GM12878 (cell line): ENCODE measurements at regions not wholly inside any gene's neighbourhood (a gene's known extent, or its start where the extent isn't known, plus 50 kb on each side); places are given as distances from the start of the nearest gene placed in this dataset.

Experiments used
- ATAC-seq: fragments of 200-7000 bp; cut with Tn5 transposase; 3 replicates; pipeline ENCODE4 v1.9.1; 2020; ENCODE audit warnings: mild to moderate bottlenecking, moderate library complexity
- BruUV-seq: library from RNA; stranded (reverse); fragments of 400-500 nt; replicated peaks from 2 replicates; lab custom pipeline; 2021; lab: Mats Ljungman, UMichigan
- CTCF ChIA-PET: fragments of 300-600 bp; sonication (Branson Sonifier 250); formaldehyde crosslinking; extraction: SDS; loops from one replicate; lab custom pipeline; 2021; ENCODE audit warnings: inconsistent platforms; lab: Yijun Ruan, JAX
- POLR2A ChIA-PET: fragments of 350-600 bp; formaldehyde crosslinking; extraction: SDS; loops from one replicate; lab custom pipeline; 2021; ENCODE audit warnings: inconsistent platforms; lab: Charles Lee
- RAD21 ChIA-PET: fragments of 300-600 bp; sonication (Branson Sonifier 250); formaldehyde crosslinking; loops from one replicate; lab custom pipeline; 2023; ENCODE audit warnings: antibody characterized with exemption; ENCODE audit not compliant: unreplicated experiment; lab: Charles Lee
- SMC1A ChIA-PET: fragments of 300-600 bp; sonication (Branson Sonifier 250); formaldehyde crosslinking; loops from one replicate; lab custom pipeline; 2023; ENCODE audit not compliant: unreplicated experiment, uncharacterized antibody; lab: Charles Lee
- DNase-seq: peaks from one replicate; pipeline ENCODE4 v3.0.0-alpha.2; 2011; ENCODE audit warnings: low read depth, low spot score
- FAIRE-seq: peaks from 3 replicates; lab custom pipeline; 2011; peaks lifted over from hg19 to GRCh38; lab: Jason Lieb, UNC
- H2AFZ ChIP-seq: 2 replicates; pipeline ENCODE4 v1.6.0; 2011; ENCODE audit warnings: low read depth, low read length, control low read depth; ENCODE audit not compliant: control insufficient read depth
- H3K27ac ChIP-seq: 2 replicates; pipeline ENCODE4 v1.5.1; 2011; ENCODE audit warnings: control low read depth; ENCODE audit not compliant: control insufficient read depth, insufficient read depth
- H3K27me3 ChIP-seq, 2 experiments: replicated peaks in 1 of 2; 2 replicates each; pipeline versions ENCODE4 v1.6.0 to v1.6.1; 2011; ENCODE audit warnings: low read length in 1 of 2; ENCODE audit not compliant: control insufficient read depth in 2 of 2, insufficient read depth in 2 of 2
- H3K36me3 ChIP-seq, 2 experiments: 2 replicates each; pipeline ENCODE4 v1.5.1; 2011; ENCODE audit warnings: low read length in 1 of 2; ENCODE audit not compliant: control insufficient read depth in 2 of 2, insufficient read depth in 2 of 2
- H3K4me1 ChIP-seq: 2 replicates; pipeline ENCODE4 v1.6.1; 2011; ENCODE audit warnings: mild to moderate bottlenecking, low read length, moderate library complexity, mixed read lengths; ENCODE audit not compliant: control insufficient read depth, insufficient read depth
- H3K4me2 ChIP-seq: 2 replicates; pipeline ENCODE4 v1.6.0; 2011; ENCODE audit warnings: control low read depth; ENCODE audit not compliant: control insufficient read depth, insufficient read depth
- H3K4me3 ChIP-seq: fragments of 200-600 bp; sonication (generic); 2 replicates; pipeline ENCODE4 v1.5.1; 2016
- H3K79me2 ChIP-seq: 2 replicates; pipeline ENCODE4 v1.6.0; 2011; ENCODE audit warnings: low read length; ENCODE audit not compliant: control insufficient read depth, insufficient read depth
- H3K9ac ChIP-seq: 2 replicates; pipeline ENCODE4 v1.8.0; 2011; ENCODE audit warnings: low read length, control low read depth, mixed read lengths; ENCODE audit not compliant: control insufficient read depth, insufficient read depth
- H3K9me3 ChIP-seq: replicated peaks from 3 replicates; pipeline ENCODE4 v1.5.1; 2011; ENCODE audit warnings: mild to moderate bottlenecking, low read length; ENCODE audit not compliant: control insufficient read depth, insufficient read depth
- H4K20me1 ChIP-seq: 2 replicates; pipeline ENCODE4 v1.6.0; 2011; ENCODE audit not compliant: control insufficient read depth, insufficient read depth
- BHLHE40 ChIP-seq, 2 experiments: fragments of 450-650 bp in 1 of 2; IDR thresholded peaks; 2 replicates each; pipeline ENCODE4 v1.6.1; 2011 to 2017; ENCODE audit warnings: low read depth in 2 of 2, borderline replicate concordance in 1 of 2, improper control_type of control experiment in 1 of 2, low read length in 1 of 2, mild to moderate bottlenecking in 1 of 2
- CREM ChIP-seq: IDR thresholded peaks from 2 replicates; pipeline ENCODE4 v1.6.1; 2014; ENCODE audit warnings: antibody characterized with exemption, low read depth
- FOS ChIP-seq: IDR thresholded peaks from 3 replicates; pipeline ENCODE4 v1.6.1; 2011; ENCODE audit warnings: borderline replicate concordance; ENCODE audit not compliant: insufficient read length; ENCODE audit errors: extremely low read depth
- KAT2A ChIP-seq: conservative IDR thresholded peaks from 2 replicates; pipeline ENCODE4 v1.6.1; 2011; ENCODE audit warnings: low read depth, low read length; ENCODE audit not compliant: control insufficient read depth
- MXI1 ChIP-seq: fragments of 150-350 bp; IDR thresholded peaks from 2 replicates; pipeline ENCODE4 v1.6.1; 2011; ENCODE audit warnings: low read depth, mild to moderate bottlenecking, inconsistent platforms, low read length, improper control_type of control experiment
- NR2F1 ChIP-seq: fragments of 450-650 bp; conservative IDR thresholded peaks from 2 replicates; pipeline ENCODE4 v1.6.1; 2017; ENCODE audit warnings: mild to moderate bottlenecking
- RELA ChIP-seq: fragments of 450-650 bp; IDR thresholded peaks from 2 replicates; pipeline ENCODE4 v1.8.0; 2014; ENCODE audit warnings: borderline replicate concordance; ENCODE audit not compliant: partially characterized antibody
- SUZ12 ChIP-seq: fragments of 200-600 bp; sonication (generic); IDR thresholded peaks from one replicate; pipeline ENCODE4 v1.6.1; 2018; ENCODE audit warnings: antibody characterized with exemption, mild to moderate bottlenecking; ENCODE audit not compliant: unreplicated experiment
- ZNF24 ChIP-seq: fragments of 450-650 bp; IDR thresholded peaks from 2 replicates; pipeline ENCODE4 v1.6.1; 2017; ENCODE audit warnings: antibody characterized with exemption, mild to moderate bottlenecking
- ZNF384 ChIP-seq: IDR thresholded peaks from 2 replicates; pipeline ENCODE4 v1.6.1; 2012; ENCODE audit warnings: low read depth, mild to moderate bottlenecking, low read length, improper control_type of control experiment, borderline replicate concordance
- WGBS: methylation state at CpG from one replicate; pipeline ENCODE4 v1.1.6; 2016; ENCODE audit warnings: low lambda C conversion rate; ENCODE audit not compliant: insufficient replicate concordance, insufficient coverage; ENCODE audit errors: missing lambda C conversion rate; 5-methylcytosine and 5-hydroxymethylcytosine counted together
- in situ Hi-C: fragments of 300-500 bp; cut with MboI; formaldehyde crosslinking; loops from 9 replicates; pipeline ENCODE4 v1.14.3; 2018; ENCODE audit warnings: mixed read lengths
- intact Hi-C: fragments of 100-400 bp; cut with micrococcal nuclease; formaldehyde crosslinking; loops from one replicate; pipeline ENCODE4 v1.14.2; 2022; ENCODE audit not compliant: unreplicated experiment
- TF ChIP-seq, protein P1 (sequence below): IDR thresholded peaks from 2 replicates; pipeline ENCODE4 v1.6.1; 2012; ENCODE audit warnings: improper control_type of control experiment, low read depth, low read length; ENCODE audit not compliant: insufficient replicate concordance
- TF ChIP-seq, protein P2 (sequence below): IDR thresholded peaks from 2 replicates; pipeline ENCODE4 v1.6.1; 2012; ENCODE audit warnings: low read depth, low read length, improper control_type of control experiment
- TF ChIP-seq, protein P3 (sequence below): fragments of 450-650 bp; IDR thresholded peaks from 2 replicates; pipeline ENCODE4 v1.6.1; 2017; ENCODE audit warnings: borderline replicate concordance

DNA sequence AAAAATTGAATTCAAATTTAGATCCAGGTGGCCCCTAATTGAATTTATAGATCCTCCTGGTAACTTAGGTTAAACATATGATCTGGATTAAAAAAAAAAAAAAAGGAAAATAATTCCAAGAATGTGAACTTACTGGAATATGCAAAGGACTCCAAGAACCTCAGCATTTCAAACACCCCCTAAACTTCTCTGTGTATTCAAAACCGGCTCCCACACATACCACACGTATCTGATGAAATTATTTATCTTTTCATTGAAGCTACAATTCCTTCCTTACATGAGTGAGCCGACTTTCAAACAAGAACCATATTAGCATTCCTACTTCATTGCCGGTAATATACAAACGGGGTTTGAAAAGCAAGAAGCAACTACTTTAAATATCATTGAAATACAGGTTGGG is 61.4 kb upstream of the FMN2 start (continued):
- TF ChIP-seq, protein P1, sequence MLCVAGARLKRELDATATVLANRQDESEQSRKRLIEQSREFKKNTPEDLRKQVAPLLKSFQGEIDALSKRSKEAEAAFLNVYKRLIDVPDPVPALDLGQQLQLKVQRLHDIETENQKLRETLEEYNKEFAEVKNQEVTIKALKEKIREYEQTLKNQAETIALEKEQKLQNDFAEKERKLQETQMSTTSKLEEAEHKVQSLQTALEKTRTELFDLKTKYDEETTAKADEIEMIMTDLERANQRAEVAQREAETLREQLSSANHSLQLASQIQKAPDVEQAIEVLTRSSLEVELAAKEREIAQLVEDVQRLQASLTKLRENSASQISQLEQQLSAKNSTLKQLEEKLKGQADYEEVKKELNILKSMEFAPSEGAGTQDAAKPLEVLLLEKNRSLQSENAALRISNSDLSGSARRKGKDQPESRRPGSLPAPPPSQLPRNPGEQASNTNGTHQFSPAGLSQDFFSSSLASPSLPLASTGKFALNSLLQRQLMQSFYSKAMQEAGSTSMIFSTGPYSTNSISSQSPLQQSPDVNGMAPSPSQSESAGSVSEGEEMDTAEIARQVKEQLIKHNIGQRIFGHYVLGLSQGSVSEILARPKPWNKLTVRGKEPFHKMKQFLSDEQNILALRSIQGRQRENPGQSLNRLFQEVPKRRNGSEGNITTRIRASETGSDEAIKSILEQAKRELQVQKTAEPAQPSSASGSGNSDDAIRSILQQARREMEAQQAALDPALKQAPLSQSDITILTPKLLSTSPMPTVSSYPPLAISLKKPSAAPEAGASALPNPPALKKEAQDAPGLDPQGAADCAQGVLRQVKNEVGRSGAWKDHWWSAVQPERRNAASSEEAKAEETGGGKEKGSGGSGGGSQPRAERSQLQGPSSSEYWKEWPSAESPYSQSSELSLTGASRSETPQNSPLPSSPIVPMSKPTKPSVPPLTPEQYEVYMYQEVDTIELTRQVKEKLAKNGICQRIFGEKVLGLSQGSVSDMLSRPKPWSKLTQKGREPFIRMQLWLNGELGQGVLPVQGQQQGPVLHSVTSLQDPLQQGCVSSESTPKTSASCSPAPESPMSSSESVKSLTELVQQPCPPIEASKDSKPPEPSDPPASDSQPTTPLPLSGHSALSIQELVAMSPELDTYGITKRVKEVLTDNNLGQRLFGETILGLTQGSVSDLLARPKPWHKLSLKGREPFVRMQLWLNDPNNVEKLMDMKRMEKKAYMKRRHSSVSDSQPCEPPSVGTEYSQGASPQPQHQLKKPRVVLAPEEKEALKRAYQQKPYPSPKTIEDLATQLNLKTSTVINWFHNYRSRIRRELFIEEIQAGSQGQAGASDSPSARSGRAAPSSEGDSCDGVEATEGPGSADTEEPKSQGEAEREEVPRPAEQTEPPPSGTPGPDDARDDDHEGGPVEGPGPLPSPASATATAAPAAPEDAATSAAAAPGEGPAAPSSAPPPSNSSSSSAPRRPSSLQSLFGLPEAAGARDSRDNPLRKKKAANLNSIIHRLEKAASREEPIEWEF, result no peak
- no peak for TF ChIP-seq CREM
- TF ChIP-seq KAT2A, result no peak

DNA sequence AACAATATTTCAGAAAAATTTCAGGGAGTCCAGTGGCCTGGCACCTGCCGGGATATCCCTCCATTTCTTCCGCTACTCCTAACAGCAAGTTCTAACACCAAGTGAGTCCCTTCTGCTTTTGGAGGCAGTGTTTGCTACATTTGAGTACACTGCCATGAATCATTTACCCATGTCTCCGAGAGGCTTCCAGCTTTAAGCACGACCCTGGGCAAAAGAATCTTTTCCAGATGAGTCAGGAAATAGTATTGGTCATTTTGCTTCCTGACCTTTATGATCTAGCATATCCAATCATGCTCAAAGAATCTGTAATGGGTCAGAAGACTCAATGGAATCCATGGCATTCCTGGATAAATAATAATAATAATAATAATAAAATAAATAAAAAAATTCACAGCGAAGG is 60.7 kb upstream of the FMN2 start:
- FAIRE-seq (no peak), DNase-seq (no peak), ATAC-seq (no peak)
- H3K4me3 ChIP-seq, result no peak overlapping the region
- H3K4me2 ChIP-seq, result no peak overlapping the region
- no peak overlapping the region for H3K27ac ChIP-seq
- no peaks in the 10 kb centered on the region for H4K20me1 ChIP-seq
- BruUV-seq, result no TSS peak
- in situ Hi-C loops, result no loop called here
- CTCF ChIA-PET, result interaction anchor here (1.1 to 1.7 kb wide), 2 partner anchors 122 to 158 kb away, joined by 3 to 5 read pairs; no protein-coding TSS in a partner anchor
- H3K36me3 ChIP-seq, result no peaks in the 10 kb centered on the region
- POLR2A ChIA-PET, result no interaction called here
- no peaks in the 10 kb centered on the region for H3K4me1 ChIP-seq
- H3K79me2 ChIP-seq, result no peaks in the 10 kb centered on the region
- H2AFZ ChIP-seq, result no peak overlapping the region
- H3K9me3 ChIP-seq, result no peaks in the 10 kb centered on the region
- RAD21 ChIA-PET, result no interaction called here
- intact Hi-C loops, result no loop called here
- H3K9ac ChIP-seq, result no peak overlapping the region
- no peaks in the 10 kb centered on the region for H3K27me3 ChIP-seq
- SMC1A ChIA-PET, result no interaction called here
- 28% methylated on average over 5 of the region's 5 CpGs for WGBS
- TF ChIP-seq ZNF24 (no peak), FOS (no peak), SUZ12 (no peak), RELA (no peak), NR2F1 (no peak), BHLHE40 (IDR thresholded peaks at IDR 0.05; ENCODE audit: borderline replicate concordance in 1 of 2, low read depth in 2 of 2, low read length in 1 of 2) (no peak), ZNF384 (no peak), MXI1 (no peak)
- TF ChIP-seq, protein P2, sequence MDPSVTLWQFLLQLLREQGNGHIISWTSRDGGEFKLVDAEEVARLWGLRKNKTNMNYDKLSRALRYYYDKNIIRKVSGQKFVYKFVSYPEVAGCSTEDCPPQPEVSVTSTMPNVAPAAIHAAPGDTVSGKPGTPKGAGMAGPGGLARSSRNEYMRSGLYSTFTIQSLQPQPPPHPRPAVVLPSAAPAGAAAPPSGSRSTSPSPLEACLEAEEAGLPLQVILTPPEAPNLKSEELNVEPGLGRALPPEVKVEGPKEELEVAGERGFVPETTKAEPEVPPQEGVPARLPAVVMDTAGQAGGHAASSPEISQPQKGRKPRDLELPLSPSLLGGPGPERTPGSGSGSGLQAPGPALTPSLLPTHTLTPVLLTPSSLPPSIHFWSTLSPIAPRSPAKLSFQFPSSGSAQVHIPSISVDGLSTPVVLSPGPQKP, result no peak
- TF ChIP-seq, protein P3, sequence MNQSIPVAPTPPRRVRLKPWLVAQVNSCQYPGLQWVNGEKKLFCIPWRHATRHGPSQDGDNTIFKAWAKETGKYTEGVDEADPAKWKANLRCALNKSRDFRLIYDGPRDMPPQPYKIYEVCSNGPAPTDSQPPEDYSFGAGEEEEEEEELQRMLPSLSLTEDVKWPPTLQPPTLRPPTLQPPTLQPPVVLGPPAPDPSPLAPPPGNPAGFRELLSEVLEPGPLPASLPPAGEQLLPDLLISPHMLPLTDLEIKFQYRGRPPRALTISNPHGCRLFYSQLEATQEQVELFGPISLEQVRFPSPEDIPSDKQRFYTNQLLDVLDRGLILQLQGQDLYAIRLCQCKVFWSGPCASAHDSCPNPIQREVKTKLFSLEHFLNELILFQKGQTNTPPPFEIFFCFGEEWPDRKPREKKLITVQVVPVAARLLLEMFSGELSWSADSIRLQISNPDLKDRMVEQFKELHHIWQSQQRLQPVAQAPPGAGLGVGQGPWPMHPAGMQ, result no peak
